Stomach (tissue), 4 donors: ENCODE measurements at regions not wholly inside any gene's neighbourhood (a gene's known extent, or its start where the extent isn't known, plus 50 kb on each side); places are given as distances from the start of the nearest gene placed in this dataset.

ENCODE experiments used
- CTCF ChIP-seq, 7 experiments: fragments of 450-650 bp in 4 of 7; fragments of 200-600 bp in 3 of 7; sonication (generic) in 3 of 7; IDR thresholded peaks; one replicate each; pipeline ENCODE4 v1.5.1; 2016 to 2019; ENCODE audit warnings: antibody characterized with exemption in 7 of 7, control low read depth in 2 of 7, mild to moderate bottlenecking in 1 of 7
- POLR2A ChIP-seq, 4 donors: fragments of 450-650 bp; IDR thresholded peaks; one replicate each; pipeline ENCODE4 v1.6.1; 2016; ENCODE audit warnings: antibody characterized with exemption in 4 of 4, control low read depth in 2 of 4, mild to moderate bottlenecking in 1 of 4, moderate library complexity in 1 of 4
- POLR2AphosphoS5 ChIP-seq, 3 donors: sonication (generic); formaldehyde crosslinking; IDR thresholded peaks; one replicate each; pipeline ENCODE4 v1.6.1; 2016; ENCODE audit warnings: antibody characterized with exemption in 3 of 3

DNA sequence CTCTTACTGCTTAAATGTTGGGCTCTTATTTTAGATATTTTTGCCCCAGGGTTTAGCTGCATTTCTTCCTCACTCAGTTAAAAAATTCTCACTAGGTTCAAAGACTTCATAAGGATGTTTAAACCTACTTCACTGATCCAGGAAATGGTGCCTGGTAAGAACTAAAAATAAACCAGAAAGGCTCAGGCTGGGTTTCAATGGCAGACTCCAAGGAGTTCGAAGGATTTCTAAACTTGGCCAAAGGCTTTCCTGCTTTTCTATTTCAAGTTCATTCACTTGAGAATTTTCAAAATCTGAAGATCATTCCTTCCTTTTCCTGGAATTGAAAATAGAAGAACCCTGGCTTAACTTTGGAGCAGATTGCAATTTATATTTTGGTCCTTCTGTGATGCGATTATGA, 193.0 kb upstream of the MAP1B start:
- TF ChIP-seq POLR2A (IDR thresholded peaks at IDR 0.05) (no peak), CTCF (IDR thresholded peaks at IDR 0.05) (no peak), POLR2AphosphoS5 (IDR thresholded peaks at IDR 0.05) (no peak)
